NCI-H82 (cell line): ENCODE measurements at regions not wholly inside any gene's neighbourhood (a gene's known extent, or its start where the extent isn't known, plus 50 kb on each side); places are given as distances from the start of the nearest gene placed in this dataset.

Source experiments
- DNase-seq: peaks from one replicate; lab custom pipeline; 2025; lab: John Stamatoyannopoulos, UW

- DNase-seq: no peak
These were observed 55.7 kb downstream of the IRF2BP2 start for GRCh38 chr1:234554218-234554697.

- peak; percentile 33 for DNase-seq
These were observed 56.5 kb downstream of the IRF2BP2 start for GRCh38 chr1:234553240-234554188.

GRCh38 chr1:234551032-234551378 is 59.0 kb downstream of the IRF2BP2 start:
- no peak for DNase-seq

- no peak for DNase-seq
These were observed 59.5 kb downstream of the IRF2BP2 start for GRCh38 chr1:234550341-234551031.

- DNase-seq: no peak
These were observed 60.4 kb downstream of the IRF2BP2 start for GRCh38 chr1:234549447-234550021.

- DNase-seq: peak; percentile 51
These were observed 62.8 kb downstream of the IRF2BP2 start for GRCh38 chr1:234546890-234547788.

- no peak for DNase-seq
These were observed 63.6 kb downstream of the IRF2BP2 start for GRCh38 chr1:234546387-234546704.

- DNase-seq: no peak
These were observed 64.2 kb downstream of the IRF2BP2 start for GRCh38 chr1:234545517-234546386.

GRCh38 chr1:234544087-234544579 is 65.2 kb upstream of the TARBP1 start:
- peak; percentile 65 for DNase-seq

GRCh38 chr1:234543442-234544086 is 64.6 kb upstream of the TARBP1 start:
- DNase-seq: no peak

GRCh38 chr1:234542211-234542850 is 63.4 kb upstream of the TARBP1 start:
- no peak for DNase-seq

GRCh38 chr1:234541286-234541975 is 62.5 kb upstream of the TARBP1 start:
- no peak for DNase-seq

GRCh38 chr1:234540404-234540762 is 61.4 kb upstream of the TARBP1 start:
- DNase-seq: no peak

- DNase-seq: no peak
These were observed 60.9 kb upstream of the TARBP1 start for GRCh38 chr1:234539666-234540403.

GRCh38 chr1:234538930-234539649 is 60.1 kb upstream of the TARBP1 start:
- DNase-seq: no peak

GRCh38 chr1:234538062-234538731 is 59.2 kb upstream of the TARBP1 start:
- no peak for DNase-seq

- DNase-seq: no peak
These were observed 58.3 kb upstream of the TARBP1 start for GRCh38 chr1:234537236-234537635.
